M059J (cell line): ENCODE measurements at regions not wholly inside any gene's neighbourhood (a gene's known extent, or its start where the extent isn't known, plus 50 kb on each side); places are given as distances from the start of the nearest gene placed in this dataset.

Experiments used
- DNase-seq: peaks from one replicate; pipeline ENCODE4 v3.0.0-alpha.2; 2012; ENCODE audit warnings: low read depth

- no peak for DNase-seq
These were observed 93.5 kb downstream of the KLF6 start for GRCh38 chr10:3691482-3691881.

- peak; percentile 33 for DNase-seq
These were observed 95.0 kb downstream of the KLF6 start for GRCh38 chr10:3689871-3690510.

- no peak for DNase-seq
These were observed 97.4 kb downstream of the KLF6 start for GRCh38 chr10:3687510-3688081.

DNA sequence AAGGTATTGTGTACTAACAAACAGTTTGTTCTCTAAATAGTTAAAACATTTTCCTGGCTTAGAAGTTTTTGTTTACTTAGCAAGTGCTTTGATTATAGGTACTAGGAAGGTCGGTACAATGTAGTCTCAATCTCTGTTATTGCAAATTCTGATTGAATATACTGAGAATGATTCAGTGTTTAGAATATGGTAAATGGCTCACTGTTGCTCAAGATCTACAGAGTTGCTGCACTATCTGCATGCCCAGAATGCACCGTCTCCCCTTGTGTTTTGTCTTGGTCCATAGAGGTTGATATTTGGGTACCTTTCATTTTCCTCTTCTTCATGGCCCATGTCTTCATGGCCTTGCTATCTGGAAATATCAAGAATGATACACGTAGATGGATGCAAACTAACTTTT lies 99.6 kb downstream of the KLF6 start:
- no peak for DNase-seq

GRCh38 chr10:3684891-3685290 lies 100.1 kb downstream of the KLF6 start:
- DNase-seq = no peak

GRCh38 chr10:3683560-3683959 lies 101.4 kb downstream of the KLF6 start:
- DNase-seq = no peak

DNA sequence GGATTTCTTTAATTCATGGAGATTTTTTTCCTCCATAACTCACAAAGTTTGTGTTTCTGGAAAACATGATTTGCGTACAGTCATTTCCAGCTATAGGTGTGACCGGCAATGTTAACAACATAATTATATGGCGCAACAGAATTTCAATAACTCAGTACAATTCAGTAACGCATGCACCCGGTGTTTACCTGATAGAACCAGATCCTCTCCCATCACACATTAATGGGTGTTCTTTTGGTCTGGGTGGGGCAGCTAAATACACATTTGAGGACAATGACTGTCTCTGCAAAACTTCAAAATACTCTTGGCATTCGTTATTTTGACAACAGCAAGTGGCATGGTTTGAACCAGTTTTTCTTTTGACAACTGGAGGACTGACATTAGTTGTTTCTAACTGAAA lies 102.3 kb downstream of the KLF6 start:
- no peak for DNase-seq

GRCh38 chr10:3681642-3682554 lies 103.1 kb downstream of the KLF6 start:
- no peak for DNase-seq

DNA sequence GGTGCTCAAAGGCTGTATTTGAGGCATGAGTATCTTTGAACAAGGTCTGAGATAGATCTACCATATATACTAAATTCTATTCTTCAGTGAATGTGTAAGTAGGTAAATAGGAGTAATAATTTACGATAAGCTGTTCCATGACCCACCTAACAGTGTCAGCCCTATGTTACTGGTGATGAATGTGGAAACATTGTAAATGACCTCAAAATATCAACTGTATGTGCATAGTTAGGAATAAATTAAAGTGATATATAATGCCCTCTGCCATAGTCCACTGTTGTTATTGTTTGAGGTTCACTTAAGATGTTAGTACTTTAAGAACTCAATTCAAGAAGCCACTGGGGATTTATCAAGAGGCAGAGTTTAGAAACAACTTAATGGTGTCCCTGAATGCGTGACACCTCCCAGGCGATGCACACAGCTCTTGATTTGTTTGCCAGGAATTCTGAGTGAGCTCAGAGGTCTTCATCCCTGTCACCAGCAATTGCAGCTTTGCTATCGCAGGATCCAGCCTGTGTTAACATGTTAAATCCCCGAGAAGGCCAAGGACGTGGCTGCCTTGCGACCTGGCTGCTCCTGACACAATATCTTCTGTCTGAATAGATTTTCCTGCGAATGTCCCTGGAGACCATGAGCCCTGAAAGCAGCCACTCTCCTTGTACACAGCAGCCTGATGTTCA lies 104.9 kb downstream of the KLF6 start:
- DNase-seq = no peak

- DNase-seq = no peak
These were observed 106.3 kb downstream of the KLF6 start for GRCh38 chr10:3678629-3679227.

DNA sequence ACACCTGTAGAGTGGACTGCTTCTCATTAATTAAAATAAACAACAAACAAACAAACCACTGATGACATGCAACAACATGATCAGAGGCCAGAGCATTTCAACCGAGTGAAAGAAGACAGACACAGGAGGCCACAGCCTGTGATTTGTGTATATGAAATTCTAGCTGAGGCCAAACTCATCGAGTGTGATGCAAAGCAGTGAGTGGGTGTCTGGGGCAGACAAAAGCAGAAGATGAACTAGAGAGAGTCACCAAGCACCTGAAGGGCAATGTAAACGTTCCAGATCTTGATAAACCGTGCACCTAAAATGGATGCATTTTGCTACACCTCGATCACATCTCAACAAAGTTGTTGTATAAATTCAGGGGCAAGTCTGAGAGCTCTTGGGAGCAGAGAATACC lies 108.4 kb downstream of the KLF6 start:
- DNase-seq = no peak

DNA sequence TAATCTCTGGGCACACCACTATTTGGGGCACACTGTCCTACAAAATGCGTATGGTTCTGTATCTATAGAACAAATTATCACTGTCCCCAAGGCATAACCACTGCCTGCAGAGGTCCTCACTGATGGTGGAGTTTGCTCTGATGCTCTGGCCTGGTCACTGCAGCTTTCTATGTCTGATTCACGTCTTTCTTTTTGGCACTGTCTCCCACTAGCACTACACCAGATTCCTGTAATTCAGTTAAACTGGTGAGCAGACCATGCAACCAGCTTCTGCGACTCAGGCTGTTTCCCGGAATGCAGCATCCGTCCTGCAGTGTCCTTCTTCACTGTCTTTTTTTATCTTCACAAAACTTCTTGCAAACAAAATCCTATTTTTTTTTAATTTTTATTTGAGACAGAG lies 112.8 kb downstream of the KLF6 start:
- no peak for DNase-seq

DNA sequence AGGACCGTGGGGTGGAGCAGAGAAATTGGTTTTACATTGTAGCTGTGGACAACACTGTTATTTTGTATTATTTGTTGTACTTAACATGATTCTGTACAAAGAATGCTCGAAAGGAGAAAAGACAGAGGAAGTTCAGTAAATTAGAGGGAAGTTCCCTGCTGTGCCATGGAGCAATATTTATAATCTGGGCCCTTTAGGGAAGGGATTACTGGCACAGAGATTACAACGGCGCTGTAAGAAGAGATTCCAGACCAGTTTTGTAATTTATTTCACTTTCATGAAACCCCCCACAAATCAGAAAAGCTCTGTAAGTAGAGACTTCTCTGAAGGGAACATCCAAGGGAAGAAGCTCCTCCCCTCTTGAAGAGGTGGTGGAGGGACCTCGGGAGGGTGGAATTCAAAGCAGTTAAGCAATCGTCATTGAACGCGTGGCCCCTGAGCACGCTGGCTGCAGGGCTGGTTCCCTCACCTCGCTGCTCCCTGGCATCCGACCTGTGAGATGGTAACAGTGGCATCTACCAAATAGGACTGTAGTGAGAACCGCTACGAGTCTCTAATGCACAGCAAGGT lies 113.5 kb downstream of the KLF6 start:
- no peak for DNase-seq

GRCh38 chr10:3668966-3669330 lies 116.1 kb downstream of the KLF6 start:
- DNase-seq = no peak

- DNase-seq = peak; percentile 15
These were observed 116.6 kb downstream of the KLF6 start for GRCh38 chr10:3668276-3668965.

DNA sequence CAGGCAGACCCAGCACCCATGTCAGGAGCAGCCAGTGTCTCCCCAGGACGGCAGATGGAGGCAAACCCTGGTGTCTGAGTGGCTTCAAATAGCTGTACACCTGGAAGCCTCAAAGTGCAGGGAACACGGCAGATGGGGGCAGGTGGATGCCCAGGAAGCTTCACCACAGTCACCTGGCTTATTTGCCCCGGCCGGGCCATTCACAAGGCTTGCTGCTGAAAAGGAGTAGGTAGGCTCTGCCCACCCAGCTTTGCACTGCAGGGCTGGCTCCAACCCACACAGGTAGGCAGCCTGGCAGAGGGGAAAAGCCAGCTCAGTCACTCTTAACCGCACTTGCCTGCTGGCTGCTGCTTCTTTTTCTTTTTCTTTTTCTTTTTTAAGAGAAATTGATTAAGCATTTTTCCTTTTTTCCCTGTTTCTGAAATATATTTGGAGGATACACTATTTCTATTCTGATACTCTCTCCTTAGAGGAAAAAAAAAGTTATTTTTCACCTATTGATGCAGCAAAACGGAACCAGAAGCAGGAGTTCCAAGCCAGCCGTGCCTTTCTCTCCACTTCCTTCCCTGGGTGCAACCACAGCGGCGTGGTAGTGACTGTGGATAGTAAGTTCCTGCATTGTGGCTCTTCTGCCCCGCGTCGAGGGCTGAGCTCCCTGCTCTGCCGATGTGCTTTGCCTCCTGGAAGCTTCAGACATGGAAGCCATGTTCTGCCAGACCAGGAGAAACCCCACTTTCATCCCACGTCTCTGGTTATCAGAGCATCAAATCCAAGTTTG lies 118.3 kb downstream of the KLF6 start:
- DNase-seq = no peak

- DNase-seq = no peak
These were observed 119.6 kb downstream of the KLF6 start for GRCh38 chr10:3665316-3665908.

DNA sequence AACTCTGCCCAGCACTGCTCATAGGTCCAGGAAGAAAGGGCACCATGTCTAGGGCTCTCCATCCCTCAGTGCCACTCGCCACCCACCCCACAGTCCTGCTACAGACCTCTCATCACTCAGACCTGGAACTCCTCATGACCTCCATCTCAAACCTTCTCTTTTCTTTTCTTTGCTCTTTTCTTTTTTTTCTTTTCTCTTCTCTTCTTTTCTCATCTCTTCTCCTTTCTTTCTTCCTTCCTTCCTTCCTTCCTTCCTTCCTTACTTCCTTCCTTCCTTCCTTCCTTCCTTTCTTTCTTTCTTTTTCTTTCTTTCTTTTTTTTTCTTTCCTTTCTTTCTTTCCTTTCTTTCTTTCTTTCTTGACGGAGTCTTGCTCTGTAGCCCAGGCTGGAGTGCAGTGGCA lies 122.2 kb downstream of the KLF6 start:
- no peak for DNase-seq

GRCh38 chr10:3661271-3661670 lies 123.7 kb downstream of the KLF6 start:
- DNase-seq = no peak

- no peak for DNase-seq
These were observed 124.3 kb downstream of the KLF6 start for GRCh38 chr10:3660753-3661152.
